OCI-LY1 (cell line): ENCODE measurements at regions not wholly inside any gene's neighbourhood (a gene's known extent, or its start where the extent isn't known, plus 50 kb on each side); places are given as distances from the start of the nearest gene placed in this dataset.

Experiments used
- H2AFZ ChIP-seq: fragments of 200-600 bp; sonication (generic), shearing (Covaris generic); 2 replicates; pipeline ENCODE4 v1.6.0; 2014; ENCODE audit warnings: antibody characterized with exemption, mild to moderate bottlenecking, low read length
- H3F3A ChIP-seq: fragments of 200-600 bp; sonication (generic), shearing (Covaris generic); 2 replicates; pipeline ENCODE4 v1.6.0; 2014; ENCODE audit warnings: mild to moderate bottlenecking, antibody characterized with exemption, low read length, moderate library complexity; ENCODE audit not compliant: insufficient read depth
- H3K27ac ChIP-seq: fragments of 200-600 bp; sonication (generic); 2 replicates; pipeline ENCODE4 v1.5.1; 2014; ENCODE audit warnings: low read length, mixed run types, mild to moderate bottlenecking, low read depth; ENCODE audit not compliant: poor library complexity, severe bottlenecking
- H3K27me3 ChIP-seq: fragments of 200-600 bp; sonication (generic); 2 replicates; pipeline ENCODE4 v1.6.0; 2014; ENCODE audit warnings: antibody characterized with exemption, mild to moderate bottlenecking, low read length, moderate library complexity; ENCODE audit not compliant: insufficient read depth
- H3K36me3 ChIP-seq: fragments of 200-600 bp; sonication (generic); 2 replicates; pipeline ENCODE4 v1.6.1; 2014; ENCODE audit warnings: mild to moderate bottlenecking, antibody characterized with exemption, low read length, moderate library complexity, mixed read lengths; ENCODE audit not compliant: insufficient read depth
- H3K4me1 ChIP-seq: fragments of 200-600 bp; sonication (generic); 2 replicates; pipeline ENCODE4 v1.5.1; 2014; ENCODE audit warnings: mild to moderate bottlenecking, low read length, moderate library complexity; ENCODE audit not compliant: insufficient read depth, severe bottlenecking
- H3K4me2 ChIP-seq: fragments of 200-600 bp; sonication (generic), shearing (Covaris generic); 2 replicates; pipeline ENCODE4 v1.6.1; 2014; ENCODE audit warnings: low read length
- H3K4me3 ChIP-seq: fragments of 200-600 bp; sonication (generic); 2 replicates; pipeline ENCODE4 v1.5.1; 2014; ENCODE audit warnings: low read length, low read depth, mild to moderate bottlenecking, mixed read lengths; ENCODE audit not compliant: poor library complexity, severe bottlenecking
- H3K79me2 ChIP-seq: fragments of 200-600 bp; shearing (Covaris generic); 2 replicates; pipeline ENCODE4 v1.6.1; 2016; ENCODE audit warnings: mixed run types, low read length, mixed read lengths; ENCODE audit not compliant: insufficient read depth
- H3K9ac ChIP-seq: fragments of 200-600 bp; sonication (generic), shearing (Covaris generic); 2 replicates; pipeline ENCODE4 v1.6.1; 2014; ENCODE audit warnings: mild to moderate bottlenecking, low read length, mixed read lengths
- H3K9me2 ChIP-seq: fragments of 200-600 bp; sonication (generic), shearing (Covaris generic); 2 replicates; pipeline ENCODE4 v1.6.1; 2014; ENCODE audit warnings: low read depth, mild to moderate bottlenecking, low read length, mixed read lengths
- H3K9me3 ChIP-seq: fragments of 200-600 bp; shearing (Covaris generic); 2 replicates; pipeline ENCODE4 v1.6.1; 2014; ENCODE audit warnings: low read length, mixed read lengths
- H4K20me1 ChIP-seq: fragments of 200-600 bp; sonication (generic), shearing (Covaris generic); 2 replicates; pipeline ENCODE4 v1.6.0; 2016; ENCODE audit warnings: mild to moderate bottlenecking, low read length; ENCODE audit not compliant: insufficient read depth
- EZH2 ChIP-seq: fragments of 200-600 bp; sonication (generic), shearing (Covaris generic); IDR thresholded peaks from 2 replicates; pipeline ENCODE4 v1.8.0; 2017; ENCODE audit warnings: borderline replicate concordance, mixed run types, mild to moderate bottlenecking, antibody characterized with exemption, low read length, moderate library complexity, mixed read lengths
- TF ChIP-seq, protein P1 (sequence below): fragments of 200-600 bp; sonication (generic), shearing (Covaris generic); IDR thresholded peaks from 2 replicates; pipeline ENCODE4 v1.5.1; 2017; ENCODE audit warnings: mild to moderate bottlenecking, antibody characterized with exemption, low read length, moderate library complexity, mixed read lengths

DNA sequence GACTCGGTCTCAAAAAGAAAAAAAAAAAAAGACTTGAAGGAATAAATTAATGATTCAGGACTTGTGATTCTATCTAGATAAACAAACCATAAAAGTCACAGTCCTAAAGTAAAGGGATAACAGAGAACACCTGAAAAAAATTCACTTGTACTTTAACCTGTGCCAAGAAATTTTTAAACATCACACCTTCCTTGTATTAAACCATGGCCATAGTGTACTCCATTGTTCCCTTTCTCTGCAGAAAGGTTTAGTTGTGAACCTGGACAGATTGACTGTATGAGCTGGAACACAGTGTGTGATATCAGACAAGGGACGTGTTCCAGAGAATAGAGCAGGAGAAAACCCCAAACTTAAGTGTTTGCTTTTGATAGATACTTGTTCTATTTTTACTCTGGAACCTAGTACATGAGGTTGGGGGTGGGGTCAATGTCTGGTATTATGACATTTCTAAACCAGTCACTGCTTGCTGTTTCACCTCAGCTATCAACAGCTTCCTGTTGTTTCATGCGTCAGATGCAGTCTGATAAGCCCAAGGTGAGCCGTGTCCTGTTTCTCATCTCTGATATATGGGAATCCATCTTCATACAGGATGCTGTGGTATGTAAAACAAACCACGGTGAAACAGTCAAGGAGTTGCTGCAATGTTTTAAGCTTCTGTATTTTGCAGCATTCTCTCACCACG, 62.5 kb upstream of the ITGA1 start:
- Histone ChIP-seq H3K4me1 (no peaks in the 10 kb centered on the region), H2AFZ (no peak overlapping the region), H3K4me2 (no peak overlapping the region), H3K27me3 (no peaks in the 10 kb centered on the region), H3K9me2 (no peaks in the 10 kb centered on the region), H3F3A (no peaks in the 10 kb centered on the region), H3K9ac (no peak overlapping the region), H3K27ac (no peak overlapping the region), H3K36me3 (no peaks in the 10 kb centered on the region), H3K9me3 (no peaks in the 10 kb centered on the region), H4K20me1 (no peaks in the 10 kb centered on the region), H3K4me3 (no peak overlapping the region), H3K79me2 (no peaks in the 10 kb centered on the region)
- TF ChIP-seq, protein P1, sequence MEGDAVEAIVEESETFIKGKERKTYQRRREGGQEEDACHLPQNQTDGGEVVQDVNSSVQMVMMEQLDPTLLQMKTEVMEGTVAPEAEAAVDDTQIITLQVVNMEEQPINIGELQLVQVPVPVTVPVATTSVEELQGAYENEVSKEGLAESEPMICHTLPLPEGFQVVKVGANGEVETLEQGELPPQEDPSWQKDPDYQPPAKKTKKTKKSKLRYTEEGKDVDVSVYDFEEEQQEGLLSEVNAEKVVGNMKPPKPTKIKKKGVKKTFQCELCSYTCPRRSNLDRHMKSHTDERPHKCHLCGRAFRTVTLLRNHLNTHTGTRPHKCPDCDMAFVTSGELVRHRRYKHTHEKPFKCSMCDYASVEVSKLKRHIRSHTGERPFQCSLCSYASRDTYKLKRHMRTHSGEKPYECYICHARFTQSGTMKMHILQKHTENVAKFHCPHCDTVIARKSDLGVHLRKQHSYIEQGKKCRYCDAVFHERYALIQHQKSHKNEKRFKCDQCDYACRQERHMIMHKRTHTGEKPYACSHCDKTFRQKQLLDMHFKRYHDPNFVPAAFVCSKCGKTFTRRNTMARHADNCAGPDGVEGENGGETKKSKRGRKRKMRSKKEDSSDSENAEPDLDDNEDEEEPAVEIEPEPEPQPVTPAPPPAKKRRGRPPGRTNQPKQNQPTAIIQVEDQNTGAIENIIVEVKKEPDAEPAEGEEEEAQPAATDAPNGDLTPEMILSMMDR = no peak
- TF ChIP-seq EZH2 = no peak

DNA sequence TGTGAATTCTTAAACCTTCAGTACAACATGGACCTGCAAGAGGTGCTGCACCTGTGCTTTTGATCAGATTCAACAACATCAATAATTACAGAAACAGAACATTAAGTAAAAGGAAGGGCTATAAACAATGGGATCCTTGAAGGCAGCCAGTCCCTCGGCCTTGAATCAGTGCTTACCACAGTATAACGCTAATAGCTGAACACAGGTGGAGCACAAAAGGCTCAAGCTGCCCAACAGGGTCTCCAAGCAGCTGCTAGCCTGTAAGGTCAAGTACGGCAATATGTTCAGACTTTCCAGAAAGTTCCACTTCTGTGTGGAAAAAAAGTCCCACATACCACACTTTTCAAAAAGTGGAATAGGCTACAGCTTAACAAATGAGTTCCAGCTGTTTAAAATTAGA, 61.9 kb upstream of the ITGA1 start:
- Histone ChIP-seq H3K79me2 (no peaks in the 10 kb centered on the region), H3K27ac (no peak overlapping the region)

DNA sequence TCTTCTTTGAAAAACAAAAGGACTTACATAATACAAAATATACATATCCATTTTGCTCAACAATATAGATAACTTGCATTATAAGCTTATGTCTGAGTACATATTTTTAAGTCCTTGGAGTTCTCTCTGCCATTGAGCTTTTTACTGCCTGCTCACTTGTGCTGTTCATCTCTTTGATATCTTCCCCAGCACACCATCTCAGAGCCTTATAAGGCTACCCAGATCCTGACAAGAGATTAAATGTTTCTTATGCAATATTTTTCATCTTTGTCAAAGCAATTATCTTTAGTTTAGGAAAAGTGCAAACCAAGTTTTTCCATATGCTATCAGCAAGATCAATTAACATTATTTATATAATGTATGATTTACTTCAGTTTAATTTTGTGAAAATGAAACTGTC, 60.7 kb upstream of the ITGA1 start:
- H3K4me2 ChIP-seq = no peak overlapping the region
- no peak for TF ChIP-seq EZH2
- TF ChIP-seq, protein P1 = no peak

More for the DNA sequence above, 61.9 kb upstream of the ITGA1 start:
- no peaks in the 10 kb centered on the region for H3F3A ChIP-seq
- H3K27me3 ChIP-seq = no peaks in the 10 kb centered on the region
- H3K9me2 ChIP-seq = no peaks in the 10 kb centered on the region
- H2AFZ ChIP-seq = no peak overlapping the region
- H3K9me3 ChIP-seq = no peaks in the 10 kb centered on the region
- H3K36me3 ChIP-seq = no peaks in the 10 kb centered on the region
- H4K20me1 ChIP-seq = no peaks in the 10 kb centered on the region
- H3K9ac ChIP-seq = no peak overlapping the region
- TF ChIP-seq, protein P1 = no peak
- TF ChIP-seq EZH2 = no peak
- no peak overlapping the region for H3K4me2 ChIP-seq
- H3K4me3 ChIP-seq = no peak overlapping the region
- H3K4me1 ChIP-seq = no peaks in the 10 kb centered on the region

More for the DNA sequence above, 60.7 kb upstream of the ITGA1 start:
- no peak overlapping the region for H3K27ac ChIP-seq
- no peak overlapping the region for H3K9ac ChIP-seq
- no peak overlapping the region for H2AFZ ChIP-seq
- no peaks in the 10 kb centered on the region for H3F3A ChIP-seq
- H3K79me2 ChIP-seq = no peaks in the 10 kb centered on the region
- H3K36me3 ChIP-seq = no peaks in the 10 kb centered on the region
- no peaks in the 10 kb centered on the region for H3K4me1 ChIP-seq
- no peaks in the 10 kb centered on the region for H4K20me1 ChIP-seq
- H3K9me3 ChIP-seq = no peaks in the 10 kb centered on the region
- no peaks in the 10 kb centered on the region for H3K27me3 ChIP-seq
- H3K9me2 ChIP-seq = no peaks in the 10 kb centered on the region
- H3K4me3 ChIP-seq = no peak overlapping the region
